Skeletal muscle satellite cell (primary cell): ENCODE measurements at regions not wholly inside any gene's neighbourhood (a gene's known extent, or its start where the extent isn't known, plus 50 kb on each side); places are given as distances from the start of the nearest gene placed in this dataset.

ENCODE experiments used
- H3K27me3 ChIP-seq: 2 replicates; pipeline ENCODE4 v1.7.0; 2013; ENCODE audit warnings: low read length; ENCODE audit not compliant: control insufficient read depth, insufficient read depth
- H3K36me3 ChIP-seq: 2 replicates; pipeline ENCODE4 v1.7.0; 2013; ENCODE audit warnings: mild to moderate bottlenecking, control low read depth, low read length; ENCODE audit not compliant: insufficient read depth
- H3K4me1 ChIP-seq: 2 replicates; pipeline ENCODE4 v1.7.0; 2013; ENCODE audit warnings: low read length; ENCODE audit not compliant: control insufficient read depth, insufficient read depth
- H3K4me2 ChIP-seq: 2 replicates; pipeline ENCODE4 v1.7.0; 2013; ENCODE audit warnings: mild to moderate bottlenecking, low read length
- H3K4me3 ChIP-seq: 2 replicates; pipeline ENCODE4 v1.7.0; 2013; ENCODE audit warnings: low read length
- H3K9ac ChIP-seq: 2 replicates; pipeline ENCODE4 v1.7.0; 2013; ENCODE audit warnings: mild to moderate bottlenecking, low read depth, low read length, moderate library complexity
- H3K9me3 ChIP-seq: replicated peaks from 2 replicates; pipeline ENCODE4 v1.7.0; 2013; ENCODE audit warnings: mild to moderate bottlenecking, control low read depth, low read length

DNA sequence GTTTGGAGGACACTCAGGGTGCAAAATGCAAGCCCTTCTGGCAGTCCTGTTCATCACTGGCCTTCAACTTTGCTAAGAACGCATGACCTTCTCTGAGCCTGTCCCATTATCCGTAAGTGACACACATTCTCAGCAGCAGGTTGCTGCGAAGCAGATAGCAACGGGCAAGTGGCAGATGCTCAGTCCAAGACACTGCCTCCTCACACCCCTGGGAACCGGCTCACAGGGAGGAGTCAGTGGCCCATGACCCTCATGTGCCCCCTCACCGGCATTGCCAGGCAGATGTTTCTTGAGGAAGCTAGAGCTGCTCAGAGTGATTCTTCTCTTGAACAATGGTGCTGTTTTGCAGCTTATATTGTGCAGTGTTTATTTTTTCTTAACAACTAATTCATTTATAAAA lies 737.2 kb upstream of the HS6ST1 start:
- Histone ChIP-seq H3K9me3 (peaks cover 16% of the 10 kb centered on the region), H3K4me3 (no peak overlapping the region), H3K4me2 (no peak overlapping the region), H3K27me3 (no peaks in the 10 kb centered on the region), H3K4me1 (no peaks in the 10 kb centered on the region), H3K9ac (no peak overlapping the region), H3K36me3 (no peaks in the 10 kb centered on the region)

DNA sequence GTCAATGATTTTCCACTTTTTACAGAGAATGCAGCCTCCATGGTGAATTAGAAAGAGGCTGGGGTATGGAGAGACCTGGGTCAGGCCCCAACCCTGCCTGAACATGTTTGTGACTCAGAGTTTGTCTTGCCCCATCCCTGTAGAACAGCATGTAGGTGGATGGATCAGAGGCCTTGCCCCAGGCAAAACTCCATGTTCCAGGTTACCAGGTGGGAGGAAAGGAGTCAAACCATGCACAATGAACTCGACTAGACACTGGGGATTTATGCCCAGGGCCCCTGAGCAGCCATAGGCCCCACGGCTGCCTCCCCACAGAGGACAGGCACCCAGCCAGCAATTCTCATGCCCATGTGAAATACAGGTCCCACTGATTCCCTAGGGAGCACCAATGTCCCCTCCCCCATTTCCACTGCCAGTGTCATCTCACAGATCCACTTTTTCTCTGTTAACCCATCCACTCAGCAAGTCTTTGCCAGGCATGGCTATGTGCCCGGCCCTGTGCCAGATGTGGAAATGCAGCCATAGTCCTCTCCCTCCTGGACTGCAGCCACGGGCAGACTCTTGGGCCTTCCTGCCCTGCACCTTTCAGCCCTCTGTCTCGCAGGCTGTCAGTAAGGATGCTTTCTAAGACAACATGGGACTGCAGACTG lies 737.8 kb upstream of the HS6ST1 start:
- no peaks in the 10 kb centered on the region for H3K36me3 ChIP-seq

DNA sequence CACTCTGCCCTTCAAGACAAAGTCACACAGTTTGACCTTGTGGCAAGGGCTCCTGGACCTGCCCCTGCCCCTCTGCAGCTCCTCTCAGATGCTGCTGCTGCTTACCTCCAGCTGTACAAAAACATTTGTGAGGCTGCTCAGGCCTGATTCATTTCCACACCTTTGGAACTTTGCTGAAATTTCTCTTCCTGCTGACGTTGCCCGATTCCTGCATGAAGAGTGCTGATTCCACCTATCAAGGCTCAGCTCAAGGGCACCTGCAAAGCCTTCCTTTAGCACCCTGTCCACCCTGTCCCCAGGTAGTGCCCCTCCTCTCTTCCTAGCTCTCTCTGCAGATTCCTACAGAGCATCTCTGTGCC lies 738.3 kb upstream of the HS6ST1 start:
- no peaks in the 10 kb centered on the region for H3K27me3 ChIP-seq
- H3K36me3 ChIP-seq, result no peaks in the 10 kb centered on the region
- H3K9me3 ChIP-seq, result peaks cover 16% of the 10 kb centered on the region
- no peak overlapping the region for H3K4me2 ChIP-seq
- H3K4me1 ChIP-seq, result no peaks in the 10 kb centered on the region
- no peak overlapping the region for H3K9ac ChIP-seq
- no peak overlapping the region for H3K4me3 ChIP-seq

More for the DNA sequence above, 737.8 kb upstream of the HS6ST1 start:
- H3K9me3 ChIP-seq, result peaks cover 16% of the 10 kb centered on the region
- H3K27me3 ChIP-seq, result no peaks in the 10 kb centered on the region
- no peaks in the 10 kb centered on the region for H3K4me1 ChIP-seq
- no peak overlapping the region for H3K4me3 ChIP-seq
- no peak overlapping the region for H3K4me2 ChIP-seq
- no peak overlapping the region for H3K9ac ChIP-seq

DNA sequence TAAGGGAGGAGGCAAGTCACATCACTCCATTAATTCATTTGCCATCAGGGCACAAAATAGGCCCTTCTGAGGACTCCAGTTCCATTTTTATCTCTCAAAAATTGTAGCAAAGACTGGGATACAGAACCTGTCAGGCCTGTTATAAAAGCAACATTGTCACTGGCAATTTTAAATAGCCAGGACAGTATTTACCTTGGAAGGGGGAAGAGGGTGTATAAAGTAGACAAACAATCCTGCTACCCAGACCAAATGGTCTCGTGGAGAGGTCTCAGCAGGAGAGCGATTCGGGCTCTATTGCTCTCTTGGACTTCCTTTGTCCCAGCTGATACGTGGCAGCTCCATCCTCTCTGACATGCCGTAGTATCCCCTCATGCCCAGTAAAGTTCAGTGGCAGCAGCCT lies 740.3 kb upstream of the HS6ST1 start:
- peaks cover 16% of the 10 kb centered on the region for H3K9me3 ChIP-seq

DNA sequence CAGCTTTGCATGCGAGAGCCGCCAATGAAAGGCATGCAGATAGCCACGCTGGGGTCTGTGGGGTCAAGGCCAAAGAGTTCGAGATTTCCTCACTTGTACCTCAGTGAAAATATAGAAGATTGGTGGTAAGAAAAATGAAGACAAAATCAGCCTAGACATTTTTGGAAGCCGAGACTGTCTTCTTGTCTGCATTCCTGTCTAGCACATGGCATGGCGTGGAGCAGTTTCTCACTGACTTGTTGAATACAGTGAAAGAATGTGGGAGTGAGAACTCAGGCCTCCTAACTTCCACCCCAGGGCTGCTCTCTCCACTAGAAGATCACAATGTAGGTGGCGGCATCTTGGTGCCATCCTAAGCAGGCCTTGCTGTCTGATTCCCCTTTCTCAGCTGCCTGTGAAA lies 740.8 kb upstream of the HS6ST1 start:
- no peaks in the 10 kb centered on the region for H3K27me3 ChIP-seq
- no peak overlapping the region for H3K4me3 ChIP-seq
- no peaks in the 10 kb centered on the region for H3K4me1 ChIP-seq
- H3K36me3 ChIP-seq, result no peaks in the 10 kb centered on the region
- H3K4me2 ChIP-seq, result no peak overlapping the region
- H3K9me3 ChIP-seq, result peaks cover 16% of the 10 kb centered on the region
- no peak overlapping the region for H3K9ac ChIP-seq

More for the DNA sequence above, 740.3 kb upstream of the HS6ST1 start:
- Histone ChIP-seq H3K36me3 (no peaks in the 10 kb centered on the region), H3K4me2 (no peak overlapping the region), H3K4me3 (no peak overlapping the region), H3K27me3 (no peaks in the 10 kb centered on the region), H3K4me1 (no peaks in the 10 kb centered on the region), H3K9ac (no peak overlapping the region)

DNA sequence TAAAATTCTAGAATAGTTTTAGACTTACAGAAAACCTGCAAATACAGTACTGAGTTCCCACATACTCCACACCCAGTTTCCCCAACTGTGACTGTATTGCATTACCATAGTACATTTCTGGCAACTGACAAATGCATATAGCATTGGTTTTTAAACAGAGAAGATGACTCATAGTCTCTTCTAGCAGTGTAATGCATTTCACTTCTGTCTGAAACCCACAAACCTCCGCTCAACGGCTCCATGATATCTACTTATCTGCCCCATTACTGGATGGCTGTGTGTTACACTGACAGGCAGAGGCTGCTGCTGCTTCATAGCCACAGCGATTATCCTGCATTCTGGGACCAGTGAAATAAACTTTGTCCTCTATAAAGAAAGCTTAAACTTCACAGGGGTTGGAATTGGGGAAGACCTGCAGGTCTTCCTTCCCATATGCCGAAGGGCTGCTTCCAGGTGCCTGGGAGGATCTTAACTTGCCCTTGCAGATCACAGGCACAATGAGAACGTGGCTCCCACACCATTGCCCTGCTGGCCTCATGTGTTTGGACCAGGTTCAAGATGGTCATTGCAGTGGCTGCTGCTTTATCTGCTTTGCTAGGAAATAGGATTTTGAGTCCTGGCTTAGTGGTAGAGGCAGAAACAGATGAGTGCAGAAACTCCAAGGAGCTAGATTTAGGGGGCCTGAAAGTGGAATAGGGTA lies 742.6 kb upstream of the HS6ST1 start:
- H3K9me3 ChIP-seq, result peaks cover 15% of the 10 kb centered on the region
- no peak overlapping the region for H3K9ac ChIP-seq
- no peak overlapping the region for H3K4me2 ChIP-seq
- no peaks in the 10 kb centered on the region for H3K36me3 ChIP-seq
- no peaks in the 10 kb centered on the region for H3K27me3 ChIP-seq
- no peak overlapping the region for H3K4me3 ChIP-seq
- no peaks in the 10 kb centered on the region for H3K4me1 ChIP-seq

DNA sequence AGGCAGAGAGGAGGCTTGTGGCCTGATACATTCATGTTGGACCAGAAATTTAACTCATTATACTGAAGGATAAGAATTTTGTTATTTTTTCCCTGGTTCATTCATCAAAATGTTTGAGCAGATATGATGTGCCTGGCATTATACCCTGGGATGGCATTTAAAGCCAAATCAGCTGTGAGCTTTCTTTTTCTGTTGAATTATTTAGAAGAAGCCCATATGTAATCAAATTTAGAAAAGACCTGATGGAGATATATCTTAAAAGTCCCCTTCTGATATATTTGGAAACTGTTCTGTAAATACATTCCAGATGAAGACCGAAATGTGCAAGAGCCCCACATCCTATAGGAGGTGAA lies 743.1 kb upstream of the HS6ST1 start:
- Histone ChIP-seq H3K36me3 (no peaks in the 10 kb centered on the region), H3K4me1 (no peaks in the 10 kb centered on the region), H3K27me3 (no peaks in the 10 kb centered on the region)

DNA sequence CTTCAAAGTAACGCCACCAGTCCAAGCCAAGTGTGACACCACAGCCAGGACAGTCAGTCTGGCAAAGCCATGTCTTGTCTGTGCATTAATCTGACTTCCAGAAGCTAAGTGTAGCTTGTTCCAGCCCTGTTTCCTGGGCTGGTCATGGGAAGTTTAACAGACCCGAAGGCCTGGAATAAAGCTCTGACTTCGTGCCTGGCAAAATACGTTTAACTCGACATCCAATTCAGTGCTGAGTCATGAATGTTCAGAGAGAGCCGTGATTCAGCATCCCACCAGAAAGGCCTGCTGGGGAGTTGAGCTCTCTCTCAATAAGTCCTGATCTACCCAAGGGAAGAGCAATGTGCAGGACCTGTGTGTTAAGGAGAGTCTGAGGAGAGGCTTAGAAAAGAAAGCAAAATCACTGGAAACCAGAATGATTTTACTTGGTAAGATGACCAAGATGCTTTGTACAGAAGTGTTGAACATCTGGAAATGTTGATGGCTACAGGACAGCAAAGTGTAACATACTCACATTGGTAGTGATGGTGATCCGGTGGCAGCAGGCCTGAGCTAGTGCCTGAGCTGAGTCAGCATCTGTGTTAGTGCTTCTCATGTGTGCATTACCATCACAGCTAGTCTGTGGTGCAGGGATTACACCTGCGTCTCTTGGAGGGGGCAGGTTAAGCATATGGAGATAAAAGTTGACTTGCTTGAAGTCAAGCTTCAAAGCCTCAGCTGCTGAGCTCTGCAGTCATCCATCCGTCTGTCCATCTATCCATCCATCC lies 743.7 kb upstream of the HS6ST1 start:
- Histone ChIP-seq H3K4me3 (no peak overlapping the region), H3K9me3 (peaks cover 8% of the 10 kb centered on the region), H3K27me3 (no peaks in the 10 kb centered on the region), H3K4me1 (no peaks in the 10 kb centered on the region), H3K36me3 (no peaks in the 10 kb centered on the region), H3K9ac (no peak overlapping the region), H3K4me2 (no peak overlapping the region)

More for the DNA sequence above, 743.1 kb upstream of the HS6ST1 start:
- no peak overlapping the region for H3K4me3 ChIP-seq
- no peak overlapping the region for H3K9ac ChIP-seq
- H3K4me2 ChIP-seq, result no peak overlapping the region
- peaks cover 10% of the 10 kb centered on the region for H3K9me3 ChIP-seq

DNA sequence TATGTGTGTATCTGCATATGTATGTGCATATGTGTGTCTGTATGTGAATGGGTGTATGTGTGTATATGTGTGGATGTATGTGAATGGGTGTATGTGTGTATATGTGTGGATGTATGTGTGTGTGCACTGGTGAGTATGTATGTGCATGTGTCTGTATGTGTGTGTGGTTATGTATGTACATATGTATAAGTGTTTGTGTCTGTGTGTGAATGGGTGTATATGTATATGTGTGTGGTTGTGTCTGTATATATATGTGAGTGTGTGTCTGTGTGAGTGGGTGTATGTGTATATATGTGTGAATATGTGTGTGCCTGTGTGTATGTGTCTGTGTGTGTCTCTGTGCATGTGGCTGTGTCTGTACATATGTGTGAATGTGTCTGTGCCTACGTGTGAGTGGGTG lies 748.4 kb upstream of the HS6ST1 start:
- H3K4me1 ChIP-seq, result no peaks in the 10 kb centered on the region
- no peak overlapping the region for H3K4me2 ChIP-seq
- H3K4me3 ChIP-seq, result no peak overlapping the region
- no peaks in the 10 kb centered on the region for H3K36me3 ChIP-seq
- no peak overlapping the region for H3K9ac ChIP-seq
- no peaks in the 10 kb centered on the region for H3K27me3 ChIP-seq
- H3K9me3 ChIP-seq, result peaks cover 10% of the 10 kb centered on the region

DNA sequence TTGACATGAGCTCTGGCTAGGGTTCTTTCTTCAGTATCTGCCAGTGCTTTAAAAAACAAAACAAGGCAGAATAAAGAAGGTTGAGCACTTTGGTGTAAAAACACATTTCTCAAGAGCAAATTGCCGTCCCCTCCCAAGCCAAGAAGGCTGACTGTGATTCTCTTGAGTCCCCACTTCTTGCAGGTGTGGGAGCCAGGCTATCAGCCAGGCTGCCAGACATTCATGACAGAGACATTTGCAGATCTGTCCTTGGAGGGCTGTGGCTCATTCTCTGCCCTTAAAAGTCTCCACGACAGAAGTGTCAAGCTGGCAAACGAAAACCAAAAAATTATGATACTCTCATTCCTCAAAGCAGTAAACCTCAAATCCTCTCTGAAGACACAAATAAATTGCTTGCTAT lies 749.3 kb upstream of the HS6ST1 start:
- Histone ChIP-seq H3K27me3 (no peaks in the 10 kb centered on the region), H3K4me2 (no peak overlapping the region), H3K9ac (no peak overlapping the region), H3K4me1 (no peaks in the 10 kb centered on the region), H3K9me3 (peaks cover 10% of the 10 kb centered on the region), H3K4me3 (no peak overlapping the region), H3K36me3 (no peaks in the 10 kb centered on the region)

DNA sequence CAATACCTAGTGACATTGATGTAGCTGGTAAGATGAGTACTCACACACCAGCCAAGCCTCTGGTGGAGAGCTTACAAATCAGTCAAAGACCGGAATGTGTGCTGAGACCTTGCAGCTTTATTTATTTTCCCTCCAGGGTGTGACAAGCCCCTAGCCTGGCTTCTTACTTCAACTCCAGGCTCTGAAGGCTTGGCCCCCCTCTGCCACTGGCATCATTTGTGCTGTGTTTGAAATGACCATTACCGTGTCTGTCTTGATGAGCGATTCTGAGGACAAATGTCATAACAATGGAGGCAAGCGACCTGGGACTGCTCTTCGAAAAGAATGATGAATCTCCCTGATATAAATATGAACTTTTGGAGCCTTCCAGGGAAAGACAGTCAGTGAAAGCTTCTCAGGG lies 749.9 kb upstream of the HS6ST1 start:
- H3K4me1 ChIP-seq, result no peaks in the 10 kb centered on the region
- no peak overlapping the region for H3K4me2 ChIP-seq
- no peaks in the 10 kb centered on the region for H3K27me3 ChIP-seq
- H3K9me3 ChIP-seq, result peaks cover 10% of the 10 kb centered on the region
- H3K4me3 ChIP-seq, result no peak overlapping the region
- H3K9ac ChIP-seq, result no peak overlapping the region
- no peaks in the 10 kb centered on the region for H3K36me3 ChIP-seq
